HUES6 (cell line): ENCODE measurements at regions not wholly inside any gene's neighbourhood (a gene's known extent, or its start where the extent isn't known, plus 50 kb on each side); places are given as distances from the start of the nearest gene placed in this dataset.

ENCODE experiments used
- H3K27ac ChIP-seq: 2 replicates; pipeline ENCODE4 v1.7.0; 2013; ENCODE audit warnings: low read depth, mild to moderate bottlenecking, low read length, inconsistent platforms
- H3K27me3 ChIP-seq: 2 replicates; pipeline ENCODE4 v1.6.1; 2013; ENCODE audit warnings: low read length; ENCODE audit not compliant: control insufficient read depth, insufficient read depth
- H3K36me3 ChIP-seq: 2 replicates; pipeline ENCODE4 v1.6.1; 2013; ENCODE audit warnings: low read length; ENCODE audit not compliant: control insufficient read depth, insufficient read depth
- H3K4me1 ChIP-seq: 2 replicates; pipeline ENCODE4 v1.6.1; 2013; ENCODE audit warnings: low read length; ENCODE audit not compliant: control insufficient read depth, insufficient read depth
- H3K4me3 ChIP-seq: 2 replicates; pipeline ENCODE4 v1.5.1; 2013; ENCODE audit warnings: low read depth, low read length
- H3K9ac ChIP-seq: one replicate; pipeline ENCODE4 v1.6.1; 2013; ENCODE audit warnings: mild to moderate bottlenecking, low read length
- H3K9me3 ChIP-seq: 2 replicates; pipeline ENCODE4 v1.6.1; 2013; ENCODE audit warnings: low read depth, low read length; ENCODE audit not compliant: control insufficient read depth, insufficient read depth

- H3K4me3 ChIP-seq, result no peak overlapping the region
- no peak overlapping the region for H3K9ac ChIP-seq
- H3K27me3 ChIP-seq, result no peaks in the 10 kb centered on the region
- H3K4me1 ChIP-seq, result no peaks in the 10 kb centered on the region; the same call in 1 of the 2 replicates
- H3K27ac ChIP-seq, result no peak overlapping the region
- H3K36me3 ChIP-seq, result no peaks in the 10 kb centered on the region
- H3K9me3 ChIP-seq, result no peaks in the 10 kb centered on the region
Observed at GRCh38 chr14:71525663-71526221, 406.5 kb upstream of the RGS6 start.

- Histone ChIP-seq H3K27me3 (no peaks in the 10 kb centered on the region), H3K9me3 (no peaks in the 10 kb centered on the region), H3K9ac (no peak overlapping the region), H3K4me3 (no peak overlapping the region), H3K4me1 (no peaks in the 10 kb centered on the region; the same call in 1 of the 2 replicates), H3K27ac (no peak overlapping the region), H3K36me3 (no peaks in the 10 kb centered on the region)
Observed at GRCh38 chr14:71526388-71526787, 405.8 kb upstream of the RGS6 start.

GRCh38 chr14:71527838-71528237 lies 404.4 kb upstream of the RGS6 start:
- H3K27me3 ChIP-seq, result no peaks in the 10 kb centered on the region
- no peaks in the 10 kb centered on the region for H3K9me3 ChIP-seq
- no peak overlapping the region for H3K4me3 ChIP-seq
- H3K27ac ChIP-seq, result no peak overlapping the region
- H3K4me1 ChIP-seq, result no peaks in the 10 kb centered on the region
- H3K9ac ChIP-seq, result no peak overlapping the region
- no peaks in the 10 kb centered on the region for H3K36me3 ChIP-seq

GRCh38 chr14:71529848-71530247 lies 402.4 kb upstream of the RGS6 start:
- Histone ChIP-seq H3K36me3 (no peaks in the 10 kb centered on the region), H3K4me3 (no peak overlapping the region), H3K4me1 (no peaks in the 10 kb centered on the region)

GRCh38 chr14:71532344-71532743 lies 399.9 kb upstream of the RGS6 start:
- Histone ChIP-seq H3K36me3 (no peaks in the 10 kb centered on the region), H3K27ac (no peak overlapping the region), H3K4me1 (peaks cover 8% of the 10 kb centered on the region; the same call in 1 of the 2 replicates), H3K9ac (no peak overlapping the region), H3K4me3 (no peak overlapping the region), H3K27me3 (no peaks in the 10 kb centered on the region), H3K9me3 (no peaks in the 10 kb centered on the region)

More at GRCh38 chr14:71529848-71530247, 402.4 kb upstream of the RGS6 start:
- Histone ChIP-seq H3K9ac (no peak overlapping the region), H3K27me3 (no peaks in the 10 kb centered on the region), H3K9me3 (no peaks in the 10 kb centered on the region), H3K27ac (no peak overlapping the region)

GRCh38 chr14:71532790-71533189 lies 399.4 kb upstream of the RGS6 start:
- H3K27ac ChIP-seq, result no peak overlapping the region

GRCh38 chr14:71533390-71533789 lies 398.8 kb upstream of the RGS6 start:
- H3K27ac ChIP-seq, result no peak overlapping the region
- no peak overlapping the region for H3K4me3 ChIP-seq
- H3K36me3 ChIP-seq, result no peaks in the 10 kb centered on the region
- no peaks in the 10 kb centered on the region for H3K27me3 ChIP-seq
- H3K9me3 ChIP-seq, result no peaks in the 10 kb centered on the region
- no peak overlapping the region for H3K9ac ChIP-seq
- peaks cover 17% of the 10 kb centered on the region; the same call in 1 of the 2 replicates for H3K4me1 ChIP-seq

More at GRCh38 chr14:71532790-71533189, 399.4 kb upstream of the RGS6 start:
- Histone ChIP-seq H3K4me3 (no peak overlapping the region), H3K27me3 (no peaks in the 10 kb centered on the region), H3K9ac (no peak overlapping the region), H3K36me3 (no peaks in the 10 kb centered on the region), H3K9me3 (no peaks in the 10 kb centered on the region), H3K4me1 (peaks cover 12% of the 10 kb centered on the region; the same call in 1 of the 2 replicates)

- peaks cover 17% of the 10 kb centered on the region; the same call in 1 of the 2 replicates for H3K4me1 ChIP-seq
- H3K9me3 ChIP-seq, result no peaks in the 10 kb centered on the region
- no peaks in the 10 kb centered on the region for H3K27me3 ChIP-seq
- no peaks in the 10 kb centered on the region for H3K36me3 ChIP-seq
- H3K9ac ChIP-seq, result no peak overlapping the region
- no peak overlapping the region for H3K4me3 ChIP-seq
- H3K27ac ChIP-seq, result no peak overlapping the region
Observed at GRCh38 chr14:71533800-71534199, 398.4 kb upstream of the RGS6 start.

- no peak overlapping the region for H3K9ac ChIP-seq
- no peak overlapping the region for H3K27ac ChIP-seq
- H3K4me3 ChIP-seq, result no peak overlapping the region
- no peaks in the 10 kb centered on the region for H3K36me3 ChIP-seq
- H3K27me3 ChIP-seq, result no peaks in the 10 kb centered on the region
- H3K4me1 ChIP-seq, result peaks cover 17% of the 10 kb centered on the region; the same call in 1 of the 2 replicates
- no peaks in the 10 kb centered on the region for H3K9me3 ChIP-seq
Observed at GRCh38 chr14:71534506-71534905, 397.7 kb upstream of the RGS6 start.

GRCh38 chr14:71536015-71536740 lies 396.1 kb upstream of the RGS6 start:
- H3K4me1 ChIP-seq, result peaks cover 20% of the 10 kb centered on the region
- H3K9me3 ChIP-seq, result no peaks in the 10 kb centered on the region
- H3K4me3 ChIP-seq, result no peak overlapping the region
- H3K27ac ChIP-seq, result no peak overlapping the region
- no peak overlapping the region for H3K9ac ChIP-seq
- H3K27me3 ChIP-seq, result no peaks in the 10 kb centered on the region
- no peaks in the 10 kb centered on the region for H3K36me3 ChIP-seq

GRCh38 chr14:71536927-71537772 lies 395.1 kb upstream of the RGS6 start:
- H3K4me1 ChIP-seq, result peaks cover 20% of the 10 kb centered on the region
- H3K27me3 ChIP-seq, result no peaks in the 10 kb centered on the region
- no peaks in the 10 kb centered on the region for H3K36me3 ChIP-seq
- H3K9me3 ChIP-seq, result no peaks in the 10 kb centered on the region
- H3K4me3 ChIP-seq, result no peak overlapping the region
- no peak overlapping the region for H3K27ac ChIP-seq
- H3K9ac ChIP-seq, result no peak overlapping the region
